Stimulated activated CD4-positive, alpha-beta T cell treated with anti-CD3 and anti-CD28 coated beads, Interleukin-2, amount 100 ng/mL, for 24 hours (primary cell): ENCODE measurements at regions not wholly inside any gene's neighbourhood (a gene's known extent, or its start where the extent isn't known, plus 50 kb on each side); places are given as distances from the start of the nearest gene placed in this dataset.
"Not testable (repeated sequence)": the region's sequence is repeated elsewhere in the genome, so short reads cannot be mapped to it uniquely, and the experiment has no call there.

ENCODE experiments used
- DNase-seq, 2 donors: peaks; one replicate each; pipeline ENCODE4 v3.0.0-alpha.2; 2020

GRCh38 chr4:14399848-14400247, 602.4 kb upstream of the CPEB2 start:
- no peak for DNase-seq

GRCh38 chr4:14400307-14400706, 602.0 kb upstream of the CPEB2 start:
- DNase-seq = no peak

GRCh38 chr4:14403132-14403531, 599.1 kb upstream of the CPEB2 start:
- no peak for DNase-seq

GRCh38 chr4:14404730-14405129, 597.6 kb upstream of the CPEB2 start:
- DNase-seq = no peak

DNA sequence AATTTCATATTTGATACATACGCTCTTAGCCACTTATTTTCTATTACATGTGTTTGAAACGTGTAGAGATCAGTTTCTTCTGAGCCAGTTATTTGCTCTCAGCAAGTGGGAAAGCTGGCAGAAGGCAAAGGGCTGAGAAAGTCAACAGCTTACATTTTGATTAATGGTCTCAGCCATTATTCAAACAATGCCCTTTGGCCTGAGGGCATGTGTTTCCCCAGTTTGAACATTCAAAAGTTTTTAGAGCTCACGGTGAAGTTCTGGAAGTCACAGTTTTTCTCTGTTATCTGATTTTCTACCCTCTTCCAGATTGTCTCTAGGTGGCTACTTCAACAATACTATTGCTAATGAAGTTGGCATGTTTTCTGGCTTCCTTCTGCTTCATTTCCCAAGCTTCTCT, 591.8 kb upstream of the CPEB2 start:
- no peak for DNase-seq

GRCh38 chr4:14415146-14415545, 587.1 kb upstream of the CPEB2 start:
- DNase-seq = no peak

DNA sequence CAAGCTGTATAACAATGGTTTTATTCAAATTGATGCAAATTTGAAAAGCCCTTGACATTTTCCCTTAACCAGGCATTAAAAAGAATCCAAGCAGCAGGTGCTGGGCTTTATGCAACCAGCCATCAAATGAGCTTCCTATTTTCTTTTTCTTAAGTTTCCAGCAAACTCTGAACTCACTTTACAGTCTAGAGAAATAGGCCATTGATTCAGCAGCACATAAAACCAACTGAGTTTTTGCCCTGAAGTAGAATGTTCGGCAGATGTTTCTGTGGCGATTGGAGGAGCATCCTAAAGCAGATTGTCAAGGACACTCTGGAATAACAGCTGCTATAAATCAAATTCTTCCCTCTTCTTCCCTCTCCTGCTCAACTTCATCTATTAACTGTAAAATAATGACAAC, 582.8 kb upstream of the CPEB2 start:
- DNase-seq = no peak

DNA sequence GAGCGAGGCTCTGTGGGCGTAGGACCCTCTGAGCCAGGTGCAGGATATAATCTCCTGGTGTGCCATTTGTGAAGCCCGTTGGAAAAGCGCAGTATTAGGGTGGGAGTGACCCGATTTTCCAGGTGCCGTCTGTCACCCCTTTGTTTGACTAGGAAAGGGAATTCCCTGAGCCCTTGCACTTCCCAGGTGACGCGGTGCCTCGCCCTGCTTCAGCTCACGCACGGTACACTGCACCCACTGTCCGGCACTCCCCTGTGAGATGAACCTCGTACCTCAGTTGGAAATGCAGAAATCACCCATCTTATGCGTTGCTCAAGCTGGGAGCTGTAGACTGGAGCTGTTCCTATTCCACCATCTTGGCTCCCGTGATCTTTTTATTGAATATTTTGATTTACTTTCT, 576.0 kb upstream of the CPEB2 start:
- DNase-seq = not testable (repeated sequence)

- DNase-seq = no peak
Measured at GRCh38 chr4:14428125-14428524, 574.2 kb upstream of the CPEB2 start.

GRCh38 chr4:14431155-14432134, 570.8 kb upstream of the CPEB2 start:
- no peak for DNase-seq

- no peak for DNase-seq
Measured at GRCh38 chr4:14434483-14434882, 567.8 kb upstream of the CPEB2 start.

DNA sequence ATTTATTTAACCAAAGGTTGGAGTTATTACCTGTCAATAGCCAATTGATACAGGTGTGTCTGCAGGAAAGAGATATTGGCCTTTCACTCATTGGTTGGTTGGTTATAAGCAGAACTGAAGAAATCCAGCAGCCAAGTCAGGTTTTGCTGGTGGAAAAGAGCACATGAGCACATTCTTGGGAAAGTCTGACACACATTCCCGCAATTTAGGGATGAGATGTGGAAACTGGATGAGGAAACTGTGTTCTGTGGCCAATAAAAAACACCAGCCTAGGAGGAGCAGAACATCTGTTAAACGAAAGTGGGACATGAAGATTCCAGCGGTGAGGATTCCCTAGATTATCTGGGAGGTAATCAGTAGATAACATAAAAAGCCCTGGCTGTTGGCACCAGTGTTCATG, 567.4 kb upstream of the CPEB2 start:
- DNase-seq = no peak

GRCh38 chr4:14441561-14441960, 560.7 kb upstream of the CPEB2 start:
- no peak for DNase-seq

- no peak for DNase-seq
Measured at GRCh38 chr4:14445882-14446281, 556.4 kb upstream of the CPEB2 start.

DNA sequence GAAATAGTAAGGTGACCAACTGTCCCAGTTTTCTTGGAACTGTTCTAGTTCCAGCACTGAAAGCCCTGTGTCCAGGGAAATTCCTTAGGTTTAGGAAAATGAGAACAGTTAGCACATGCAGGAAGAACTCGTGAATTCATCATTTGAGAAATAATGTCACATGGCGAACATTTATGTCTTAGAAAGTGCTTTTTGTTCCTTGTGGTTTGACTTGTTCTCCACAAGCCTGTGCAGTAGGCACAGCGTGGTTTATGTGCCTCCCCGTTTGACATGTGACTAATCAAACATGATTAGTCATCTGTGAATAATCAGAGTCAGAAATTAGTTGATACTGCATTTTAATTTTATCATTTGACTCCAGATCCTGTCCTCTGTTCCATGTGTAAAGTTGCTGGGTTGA, 556.0 kb upstream of the CPEB2 start:
- DNase-seq = no peak

- no peak for DNase-seq
Measured at GRCh38 chr4:14446904-14447303, 555.4 kb upstream of the CPEB2 start.

GRCh38 chr4:14449308-14449707, 553.0 kb upstream of the CPEB2 start:
- DNase-seq = no peak

- DNase-seq = no peak
Measured at GRCh38 chr4:14452001-14452400, 550.3 kb upstream of the CPEB2 start.

GRCh38 chr4:14452764-14453163, 549.5 kb upstream of the CPEB2 start:
- DNase-seq = no peak

DNA sequence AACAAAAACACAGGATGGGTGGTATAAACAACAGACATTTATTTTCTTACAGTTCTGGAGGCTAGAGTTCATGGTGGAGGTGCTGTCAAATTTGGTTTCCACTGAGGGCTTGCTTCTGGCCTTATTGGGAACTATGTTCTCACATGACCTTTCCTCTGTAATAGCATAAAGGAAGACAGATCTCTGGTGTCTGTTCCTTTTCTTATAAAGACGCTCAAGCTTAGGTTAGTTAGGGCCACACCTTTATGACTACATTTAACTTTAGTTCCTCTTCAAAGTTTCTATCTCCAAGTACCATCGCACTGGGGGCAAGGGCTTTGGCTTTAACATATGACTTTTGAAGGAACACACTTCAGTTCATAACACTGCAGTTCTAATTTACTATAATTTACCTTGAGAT, 543.8 kb upstream of the CPEB2 start:
- DNase-seq = no peak

DNA sequence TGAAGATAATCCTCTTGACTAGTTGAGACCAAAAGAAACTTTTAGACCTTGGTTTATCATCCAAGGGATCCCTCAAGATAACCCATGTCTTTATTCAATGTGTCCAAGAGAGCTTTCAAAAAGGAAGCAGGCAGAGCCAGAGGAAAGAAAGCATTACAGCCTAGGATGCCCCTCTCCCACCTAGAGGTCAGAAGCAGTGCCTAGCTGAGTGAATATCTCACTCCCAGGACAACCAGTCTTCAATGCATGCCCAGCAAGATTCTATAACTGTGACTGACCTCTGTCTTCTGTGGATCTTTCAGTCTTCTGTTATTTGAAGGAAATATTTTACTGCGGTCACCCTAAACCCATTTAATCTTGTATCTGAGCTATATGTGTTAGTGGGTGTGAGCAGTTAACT, 537.2 kb upstream of the CPEB2 start:
- DNase-seq = no peak

DNA sequence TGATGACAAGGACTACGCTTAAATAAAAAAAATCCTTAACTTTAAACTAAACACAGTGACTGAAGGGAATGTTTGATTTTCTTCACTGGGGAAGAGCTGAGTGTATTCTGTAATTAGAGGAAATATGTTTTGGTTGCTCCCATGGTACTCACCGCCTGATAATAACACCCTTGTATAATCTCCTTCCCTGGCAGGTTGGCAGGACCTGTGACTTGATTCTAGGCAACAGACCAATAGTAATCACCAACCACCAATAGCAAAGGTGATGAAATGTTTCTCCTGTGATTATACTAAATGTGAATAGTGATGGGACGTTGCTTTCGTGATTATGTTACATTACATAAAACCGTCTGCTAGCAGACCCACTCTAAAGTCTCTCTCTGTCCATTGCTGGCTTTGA, 536.8 kb upstream of the CPEB2 start:
- no peak for DNase-seq

DNA sequence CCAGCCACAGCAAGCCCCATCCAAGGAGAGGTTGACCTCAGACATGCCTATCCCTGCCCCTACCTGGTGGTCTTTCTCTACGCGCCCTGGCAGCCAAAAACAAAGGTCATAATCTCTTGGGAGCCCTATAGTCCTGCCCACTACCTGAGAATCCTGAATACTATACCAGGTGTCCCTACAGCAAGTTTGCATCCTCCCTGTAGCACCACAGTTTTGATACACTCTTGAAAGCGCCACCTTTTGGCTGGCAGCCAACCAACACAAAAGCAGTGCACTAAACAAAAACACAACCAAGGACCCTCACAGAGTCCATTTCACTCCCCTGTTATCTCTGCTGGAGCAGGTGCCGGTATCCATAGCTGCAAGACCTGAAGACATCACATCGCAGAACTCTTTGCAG, 523.8 kb upstream of the CPEB2 start:
- DNase-seq = no peak

DNA sequence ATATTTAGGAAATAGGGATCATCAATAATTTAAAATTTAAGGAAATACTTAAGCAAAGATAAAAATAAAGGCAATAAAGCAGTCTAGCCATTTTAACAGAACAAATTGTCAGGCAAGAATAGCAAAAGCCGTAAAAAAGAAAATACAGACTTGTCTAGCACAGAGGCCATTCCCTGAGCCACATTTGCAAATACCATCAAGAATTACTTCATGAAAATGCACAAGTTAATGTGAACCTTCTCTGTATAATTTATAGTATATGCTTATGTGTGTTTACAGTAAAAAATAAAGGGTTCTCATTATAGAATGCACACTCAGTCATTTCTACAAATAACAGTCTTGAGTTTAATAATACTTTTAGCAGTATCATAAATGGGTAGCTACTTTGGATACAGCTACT, 505.9 kb upstream of the CPEB2 start:
- DNase-seq = no peak

- DNase-seq = no peak
Measured at GRCh38 chr4:14496969-14497368, 505.3 kb upstream of the CPEB2 start.
